HEK293T (cell line): ENCODE measurements at regions not wholly inside any gene's neighbourhood (a gene's known extent, or its start where the extent isn't known, plus 50 kb on each side); places are given as distances from the start of the nearest gene placed in this dataset.

ENCODE experiments used
- CTCF ChIA-PET: fragments of 350-600 bp; formaldehyde crosslinking; extraction: SDS; loops from one replicate; lab custom pipeline; 2021; ENCODE audit warnings: antibody characterized with exemption, inconsistent platforms; lab: Yijun Ruan, JAX
- POLR2A ChIA-PET: fragments of 350-600 bp; formaldehyde crosslinking; extraction: SDS; loops from one replicate; lab custom pipeline; 2020; ENCODE audit warnings: antibody characterized with exemption, inconsistent platforms; lab: Yijun Ruan, JAX
- DNase-seq: peaks from one replicate; pipeline ENCODE4 v3.0.0; 2012; ENCODE audit warnings: mixed read lengths; ENCODE audit errors: extremely low spot score
- ARNT ChIP-seq: fragments of 450-650 bp; IDR thresholded peaks from 2 replicates; pipeline ENCODE4 v1.6.1; 2017; ENCODE audit warnings: mild to moderate bottlenecking
- CTBP1 ChIP-seq: fragments of 450-650 bp; IDR thresholded peaks from 2 replicates; pipeline ENCODE4 v1.6.1; 2016; ENCODE audit warnings: borderline replicate concordance
- ELF4 ChIP-seq: fragments of 450-650 bp; IDR thresholded peaks from 2 replicates; pipeline ENCODE4 v1.6.1; 2017; ENCODE audit warnings: antibody characterized with exemption
- FOXM1 ChIP-seq: fragments of 450-650 bp; IDR thresholded peaks from 2 replicates; pipeline ENCODE4 v1.6.1; 2017; ENCODE audit warnings: mild to moderate bottlenecking, borderline replicate concordance
- HDGF ChIP-seq: fragments of 450-650 bp; IDR thresholded peaks from 2 replicates; pipeline ENCODE4 v1.6.1; 2017; ENCODE audit warnings: antibody characterized with exemption, borderline replicate concordance
- L3MBTL2 ChIP-seq: fragments of 450-650 bp; conservative IDR thresholded peaks from 2 replicates; pipeline ENCODE4 v1.6.1; 2016; ENCODE audit warnings: mild to moderate bottlenecking
- NFRKB ChIP-seq: fragments of 450-650 bp; IDR thresholded peaks from 2 replicates; pipeline ENCODE4 v1.6.1; 2016; ENCODE audit warnings: mild to moderate bottlenecking, moderate library complexity
- PKNOX1 ChIP-seq: fragments of 450-650 bp; IDR thresholded peaks from 2 replicates; pipeline ENCODE4 v1.6.1; 2016
- SP1 ChIP-seq: fragments of 450-650 bp; IDR thresholded peaks from 2 replicates; pipeline ENCODE4 v1.6.1; 2017
- SUZ12 ChIP-seq: fragments of 450-650 bp; IDR thresholded peaks from 2 replicates; pipeline ENCODE4 v1.6.1; 2016; ENCODE audit warnings: mild to moderate bottlenecking
- ZNF384 ChIP-seq: fragments of 450-650 bp; IDR thresholded peaks from 2 replicates; pipeline ENCODE4 v1.6.1; 2016

GRCh38 chr7:80279760-80280159 is 145.1 kb downstream of the GNAI1 start:
- ChIA-PET CTCF (no interaction called here), POLR2A (no interaction called here)
- TF ChIP-seq FOXM1 (no peak), ELF4 (no peak), ZNF384 (no peak), CTBP1 (no peak), ARNT (no peak), L3MBTL2 (no peak), SP1 (no peak)
- no peak for DNase-seq

GRCh38 chr7:80278737-80279136 is 144.1 kb downstream of the GNAI1 start:
- POLR2A ChIA-PET: no interaction called here
- CTCF ChIA-PET: no interaction called here
- no peak for DNase-seq
- TF ChIP-seq NFRKB (no peak), PKNOX1 (peak; percentile 78), ARNT (no peak), CTBP1 (no peak)

- CTCF ChIA-PET: interaction anchor here (0.6 kb wide), 1 partner anchor 121 kb away, joined by 4 read pairs; no protein-coding TSS in a partner anchor
- POLR2A ChIA-PET: interaction anchor here (1.4 kb wide), 1 partner anchor 144 kb away, joined by 3 read pairs; the partner anchor contains the start of gene GNAI1
Measured at GRCh38 chr7:80277434-80278427, 143.1 kb downstream of the GNAI1 start.

More at GRCh38 chr7:80277434-80278427, 143.1 kb downstream of the GNAI1 start:
- no peak for TF ChIP-seq ELF4
- TF ChIP-seq HDGF: no peak
- TF ChIP-seq SUZ12: no peak
- peak; percentile 95 for TF ChIP-seq ARNT
- peak; percentile 81 for TF ChIP-seq PKNOX1
- no peak for TF ChIP-seq FOXM1
- DNase-seq: peak; percentile 35
